ENCODE measurements at regions not wholly inside any gene's neighbourhood (a gene's known extent, or its start where the extent isn't known, plus 50 kb on each side); places are given as distances from the start of the nearest gene placed in this dataset.

DNA sequence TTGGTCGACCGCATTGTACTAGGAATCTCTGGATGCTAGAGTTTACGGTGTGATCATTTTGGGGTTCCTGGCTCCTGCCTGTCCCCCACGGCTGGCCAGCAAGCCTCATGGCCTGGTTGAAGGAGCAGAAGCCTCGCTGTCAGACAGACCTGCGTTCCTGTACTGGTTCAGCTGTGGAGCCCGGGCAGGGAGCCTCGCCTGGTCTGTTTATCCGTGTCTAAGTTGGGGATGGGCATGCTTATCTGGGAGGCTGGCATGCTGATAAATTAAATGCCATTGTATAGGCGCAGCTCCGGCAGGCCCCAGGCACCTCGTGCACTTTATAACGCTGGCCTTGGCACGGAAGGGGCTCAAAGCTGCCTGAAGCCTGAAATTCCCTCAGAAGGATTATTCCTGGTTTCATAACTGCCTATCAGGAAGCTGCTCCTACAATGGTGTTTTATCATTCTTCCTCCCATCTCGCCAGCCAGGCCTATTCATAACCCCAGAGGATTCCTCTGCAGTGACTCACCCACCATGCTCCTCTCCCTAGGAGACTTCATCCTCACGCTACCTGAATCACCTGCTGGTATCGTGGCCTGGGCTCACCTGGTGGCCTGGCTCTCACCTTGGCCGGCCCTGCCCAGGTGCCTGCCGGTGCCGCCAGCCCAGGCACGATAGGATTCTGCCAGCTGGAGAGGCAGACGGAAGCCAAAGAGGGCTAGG is 110.9 kb downstream of the ASB7 start:
- DNase-seq (ENCODE audit: insufficient read length): no peak
- no peak for FAIRE-seq
- TF ChIP-seq TAF1 (IDR thresholded peaks at IDR 0.05; ENCODE audit: borderline replicate concordance, low read depth, low read length) (no peak), POLR2AphosphoS5 (IDR thresholded peaks at IDR 0.05; ENCODE audit: low read depth, low read length) (no peak), POLR2A (IDR thresholded peaks at IDR 0.05; ENCODE audit: low read depth, low read length) (no peak)

DNA sequence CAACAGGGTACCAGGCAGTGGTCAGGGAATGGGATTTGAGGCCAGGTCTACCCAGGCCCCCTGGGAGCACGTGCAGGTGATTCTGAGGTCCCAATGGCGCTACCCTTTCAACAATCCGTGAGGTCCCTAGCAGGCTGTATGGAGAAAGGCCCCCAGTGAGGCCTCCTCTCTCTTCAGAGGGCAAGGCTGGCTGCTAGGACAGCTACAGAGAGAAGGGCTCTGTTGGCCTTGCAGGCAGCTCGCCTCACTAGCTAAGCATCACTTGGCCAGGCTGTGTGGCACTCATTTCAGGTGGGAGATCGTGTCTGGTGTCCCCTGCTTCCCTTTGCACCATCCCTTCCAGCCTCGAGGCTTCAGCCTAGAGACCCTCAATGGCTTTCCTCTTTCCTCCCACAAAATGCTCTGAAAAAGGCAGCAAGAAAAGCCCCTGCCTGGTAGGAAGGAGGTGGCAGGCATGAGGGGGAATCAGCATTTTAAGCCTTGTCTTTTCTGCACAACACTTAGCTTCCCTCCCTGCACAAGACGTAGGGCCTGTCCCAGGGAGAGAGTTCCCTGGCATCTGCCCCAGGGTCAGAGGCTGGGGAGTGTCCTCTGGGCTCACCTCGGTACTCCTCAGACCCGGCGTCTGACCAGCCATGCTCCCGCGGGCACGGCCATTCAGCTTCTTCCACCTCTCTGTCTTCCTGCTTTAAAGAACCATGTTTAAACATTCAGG is 111.8 kb downstream of the ASB7 start:
- DNase-seq (ENCODE audit: insufficient read length) (no peak), FAIRE-seq (no peak)
- no peak for TF ChIP-seq TAF1 (IDR thresholded peaks at IDR 0.05; ENCODE audit: borderline replicate concordance, low read depth, low read length)
- TF ChIP-seq POLR2A (IDR thresholded peaks at IDR 0.05; ENCODE audit: low read depth, low read length): no peak
- TF ChIP-seq POLR2AphosphoS5 (IDR thresholded peaks at IDR 0.05; ENCODE audit: low read depth, low read length): no peak

GRCh38 chr15:100714749-100715342 is 112.5 kb downstream of the ASB7 start:
- FAIRE-seq: no peak
- DNase-seq (ENCODE audit: insufficient read length): no peak
- TF ChIP-seq TAF1 (IDR thresholded peaks at IDR 0.05; ENCODE audit: borderline replicate concordance, low read depth, low read length): no peak
- TF ChIP-seq POLR2A (IDR thresholded peaks at IDR 0.05; ENCODE audit: low read depth, low read length): no peak
- no peak for TF ChIP-seq POLR2AphosphoS5 (IDR thresholded peaks at IDR 0.05; ENCODE audit: low read depth, low read length)

- DNase-seq (ENCODE audit: insufficient read length) (no peak), FAIRE-seq (no peak)
- TF ChIP-seq POLR2AphosphoS5 (IDR thresholded peaks at IDR 0.05; ENCODE audit: low read depth, low read length) (no peak), TAF1 (IDR thresholded peaks at IDR 0.05; ENCODE audit: borderline replicate concordance, low read depth, low read length) (no peak), POLR2A (IDR thresholded peaks at IDR 0.05; ENCODE audit: low read depth, low read length) (no peak)
These were observed 113.4 kb downstream of the ASB7 start for GRCh38 chr15:100715571-100716455.

DNA sequence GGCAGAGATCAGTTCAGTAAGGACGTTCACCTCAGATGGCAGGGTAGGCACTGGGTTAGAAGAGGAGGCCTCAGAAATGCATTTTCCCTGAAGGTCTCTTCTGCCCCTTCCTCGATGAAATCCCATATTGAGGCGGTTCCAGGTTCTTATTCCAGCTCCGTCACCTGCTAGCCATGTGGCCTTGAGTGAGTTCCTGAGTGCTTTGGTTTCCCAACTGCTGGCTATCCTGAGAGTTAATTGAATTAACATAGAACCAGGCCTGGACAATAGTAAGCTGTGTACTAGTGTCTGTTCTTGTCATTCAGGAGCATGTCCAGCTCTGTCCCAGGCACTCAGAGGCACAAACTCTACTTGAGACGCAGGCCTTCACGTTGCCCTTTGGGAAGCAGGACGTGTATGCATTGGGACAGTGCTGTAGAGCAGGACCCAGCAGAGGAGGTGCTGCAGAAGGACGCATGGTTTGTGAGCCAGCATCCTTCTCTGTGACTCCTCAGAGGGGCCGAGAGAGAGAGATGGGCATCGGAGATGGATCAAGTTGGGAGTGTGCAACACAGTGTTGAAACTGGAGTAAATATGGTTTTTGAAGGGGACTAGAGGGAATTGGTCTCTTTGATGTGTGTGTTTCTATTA is 114.2 kb downstream of the ASB7 start:
- DNase-seq (ENCODE audit: insufficient read length) (no peak), FAIRE-seq (no peak)
- TF ChIP-seq POLR2A (IDR thresholded peaks at IDR 0.05; ENCODE audit: low read depth, low read length) (no peak), TAF1 (IDR thresholded peaks at IDR 0.05; ENCODE audit: borderline replicate concordance, low read depth, low read length) (no peak), POLR2AphosphoS5 (IDR thresholded peaks at IDR 0.05; ENCODE audit: low read depth, low read length) (no peak)

DNA sequence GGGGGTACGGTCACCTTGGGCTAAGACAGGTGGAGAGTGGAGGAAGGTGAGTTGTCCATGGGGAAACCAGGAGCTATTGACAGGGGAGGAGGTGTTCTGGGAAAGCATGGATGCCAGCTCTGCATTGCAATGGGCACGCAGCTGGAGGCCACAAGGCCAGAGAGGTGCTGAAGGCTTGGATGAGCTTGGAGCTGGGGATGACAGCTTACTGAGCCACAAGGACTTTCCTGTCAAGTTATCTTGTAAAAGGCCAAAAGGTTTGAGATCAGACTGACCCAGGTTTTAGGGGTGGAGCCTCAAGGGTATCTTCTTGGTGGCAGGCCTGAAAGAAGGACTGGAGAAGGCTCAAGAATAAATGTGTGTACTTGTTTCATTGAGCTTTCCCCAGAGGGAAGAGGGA is 115.2 kb downstream of the ASB7 start:
- DNase-seq (ENCODE audit: insufficient read length) (no peak), FAIRE-seq (no peak)
- TF ChIP-seq TAF1 (IDR thresholded peaks at IDR 0.05; ENCODE audit: borderline replicate concordance, low read depth, low read length): no peak
- TF ChIP-seq POLR2A (IDR thresholded peaks at IDR 0.05; ENCODE audit: low read depth, low read length): no peak
- TF ChIP-seq POLR2AphosphoS5 (IDR thresholded peaks at IDR 0.05; ENCODE audit: low read depth, low read length): no peak

GRCh38 chr15:100718075-100718980 is 115.9 kb downstream of the ASB7 start:
- TF ChIP-seq POLR2A (IDR thresholded peaks at IDR 0.05; ENCODE audit: low read depth, low read length) (no peak), TAF1 (IDR thresholded peaks at IDR 0.05; ENCODE audit: borderline replicate concordance, low read depth, low read length) (no peak), POLR2AphosphoS5 (IDR thresholded peaks at IDR 0.05; ENCODE audit: low read depth, low read length) (no peak)
- no peak for DNase-seq (ENCODE audit: insufficient read length)
- FAIRE-seq: no peak

GRCh38 chr15:100720406-100720967 is 118.1 kb downstream of the ASB7 start:
- TF ChIP-seq TAF1 (IDR thresholded peaks at IDR 0.05; ENCODE audit: borderline replicate concordance, low read depth, low read length): no peak
- no peak for TF ChIP-seq POLR2AphosphoS5 (IDR thresholded peaks at IDR 0.05; ENCODE audit: low read depth, low read length)
- no peak for TF ChIP-seq POLR2A (IDR thresholded peaks at IDR 0.05; ENCODE audit: low read depth, low read length)
- DNase-seq (ENCODE audit: insufficient read length) (no peak), FAIRE-seq (no peak)

GRCh38 chr15:100721758-100722550 is 119.6 kb downstream of the ASB7 start:
- no peak for TF ChIP-seq POLR2AphosphoS5 (IDR thresholded peaks at IDR 0.05; ENCODE audit: low read depth, low read length)
- TF ChIP-seq TAF1 (IDR thresholded peaks at IDR 0.05; ENCODE audit: borderline replicate concordance, low read depth, low read length): no peak
- no peak for TF ChIP-seq POLR2A (IDR thresholded peaks at IDR 0.05; ENCODE audit: low read depth, low read length)
- DNase-seq (ENCODE audit: insufficient read length): no peak
- FAIRE-seq: no peak
